GM21619 (cell line): ENCODE measurements at regions not wholly inside any gene's neighbourhood (a gene's known extent, or its start where the extent isn't known, plus 50 kb on each side); places are given as distances from the start of the nearest gene placed in this dataset.

Source experiments
- ATAC-seq: cut with Tn5 transposase; IDR thresholded peaks from one replicate; pipeline ENCODE4 v1.9.1; 2021; ENCODE audit not compliant: unreplicated experiment

DNA sequence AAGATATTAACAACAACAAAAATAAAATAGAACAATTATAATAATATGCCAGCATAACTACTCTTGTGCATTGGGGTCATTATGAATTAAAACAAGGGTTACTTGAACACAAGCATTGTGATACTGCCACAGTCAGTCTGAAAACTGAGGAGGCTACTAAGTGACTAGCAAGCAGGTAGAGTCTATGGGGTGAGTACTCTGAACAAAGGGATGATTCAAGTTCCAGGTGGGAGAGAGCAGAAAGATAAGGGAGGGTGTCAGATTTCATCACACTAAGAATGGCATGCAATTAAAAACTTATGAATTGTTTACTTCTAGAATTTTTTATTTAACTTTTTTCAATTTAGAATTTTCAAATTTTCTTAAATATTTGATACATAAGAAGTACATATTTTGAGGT, 754.4 kb upstream of the GOLIM4 start:
- ATAC-seq, result no peak

- peak; percentile 68 for ATAC-seq
Measured at GRCh38 chr3:168847291-168847883, 751.7 kb upstream of the GOLIM4 start.

DNA sequence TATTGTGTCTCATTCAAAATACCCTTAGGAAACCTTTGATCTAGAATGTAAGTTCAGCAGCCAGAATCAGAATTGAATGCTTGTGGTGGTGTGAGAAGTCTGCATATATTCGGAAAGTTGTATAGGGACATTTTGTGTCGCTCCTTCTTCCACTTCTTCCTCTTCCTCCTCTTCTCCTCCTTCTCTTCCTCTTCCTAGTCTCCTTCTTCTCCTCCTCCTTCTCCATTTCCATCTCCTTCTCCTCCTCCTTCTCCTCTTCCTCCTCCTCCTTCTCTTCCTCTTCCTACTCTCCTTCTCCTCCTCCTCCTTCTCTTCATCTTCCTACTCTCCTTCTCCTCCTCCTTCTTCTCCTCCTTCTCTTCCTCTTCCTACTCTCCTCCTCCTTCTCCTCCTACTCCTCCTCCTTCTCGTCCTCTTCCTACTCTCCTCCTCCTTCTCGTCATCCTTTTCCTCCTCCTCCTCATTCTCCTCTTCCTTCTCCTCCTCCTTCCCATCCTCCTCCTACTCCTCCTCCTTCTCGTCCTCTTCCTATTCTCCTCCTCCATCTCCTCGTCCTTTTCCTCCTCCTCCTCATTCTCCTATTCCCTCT, 749.3 kb upstream of the GOLIM4 start:
- no peak for ATAC-seq

DNA sequence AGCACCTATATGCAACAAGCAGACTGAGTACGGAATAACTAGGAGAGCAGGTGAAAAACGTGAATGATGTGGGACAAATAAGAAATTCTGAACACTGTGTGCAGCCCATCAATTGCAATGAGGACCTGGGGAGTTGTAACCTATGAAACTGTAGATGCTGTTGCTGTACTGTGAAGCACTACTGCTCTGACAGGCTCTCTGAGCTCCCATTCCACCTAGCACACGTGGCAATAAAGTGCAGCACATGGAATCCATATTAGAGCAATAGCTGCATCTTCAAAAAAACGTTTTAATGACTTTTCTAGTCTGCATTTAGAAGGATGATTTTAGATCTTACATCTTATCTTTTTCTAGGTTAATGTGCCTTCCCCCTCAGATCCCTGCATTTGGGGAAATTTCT, 748.7 kb upstream of the GOLIM4 start:
- ATAC-seq, result no peak

DNA sequence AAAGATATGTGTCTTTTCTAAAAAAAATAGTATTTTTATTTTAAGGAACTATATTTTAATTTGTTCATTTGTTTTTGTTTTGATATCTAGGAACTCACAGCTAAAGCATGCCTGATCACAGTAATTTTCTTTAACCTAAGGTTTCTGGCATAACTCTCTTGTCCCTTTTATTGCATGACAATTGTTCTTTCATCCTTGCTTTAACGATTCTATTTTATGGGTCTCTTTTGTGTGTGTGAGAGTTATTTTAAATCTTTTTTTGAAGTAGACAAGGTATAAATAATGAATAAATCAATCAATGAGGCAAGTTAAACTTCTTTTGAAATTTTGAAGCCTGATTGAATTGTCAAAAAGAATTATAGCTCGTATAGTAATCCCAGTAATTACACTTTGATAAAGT, 747.8 kb upstream of the GOLIM4 start:
- no peak for ATAC-seq

- no peak for ATAC-seq
Measured at GRCh38 chr3:168839653-168840052, 743.9 kb upstream of the GOLIM4 start.

- ATAC-seq, result no peak
Measured at GRCh38 chr3:168834558-168834957, 738.8 kb upstream of the GOLIM4 start.

GRCh38 chr3:168828943-168829342, 733.2 kb upstream of the GOLIM4 start:
- no peak for ATAC-seq

DNA sequence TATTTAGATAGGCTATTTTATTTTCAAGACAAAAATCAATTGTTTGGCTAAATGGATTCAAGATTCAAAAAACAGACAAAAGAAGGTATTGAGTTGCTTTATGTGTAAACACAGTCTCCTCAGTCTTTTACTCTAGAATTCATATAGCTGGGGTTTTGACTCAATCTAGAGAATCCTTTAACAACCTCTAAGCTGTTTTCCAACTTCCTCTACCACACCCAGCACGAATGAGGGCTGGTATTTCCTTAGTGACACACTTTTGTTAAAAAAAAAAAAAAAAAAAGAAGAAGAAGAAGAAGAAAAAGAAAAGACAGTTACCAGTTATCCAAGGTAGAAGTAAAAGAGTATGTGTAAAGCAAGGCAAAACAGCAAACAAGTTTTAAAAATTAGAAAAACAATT, 732.8 kb upstream of the GOLIM4 start:
- ATAC-seq, result no peak

DNA sequence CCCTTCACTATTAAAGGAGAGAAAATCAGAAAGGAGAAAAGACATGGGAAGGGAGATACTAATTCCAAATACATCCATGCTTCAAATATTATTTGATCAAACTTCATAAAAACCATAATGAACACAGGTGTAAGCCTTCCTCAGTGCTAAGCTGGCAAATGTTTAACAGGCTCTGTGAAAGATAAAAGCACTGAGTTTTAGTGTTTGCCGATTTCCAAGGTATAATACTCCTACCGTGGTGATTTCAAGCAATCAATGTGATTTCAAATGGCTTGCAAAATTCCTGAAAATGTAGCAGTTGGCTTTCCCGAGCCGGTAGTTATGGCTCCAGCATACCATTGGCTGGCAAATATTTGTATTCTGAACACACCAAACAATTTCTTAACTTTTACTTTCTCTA, 732.3 kb upstream of the GOLIM4 start:
- no peak for ATAC-seq

DNA sequence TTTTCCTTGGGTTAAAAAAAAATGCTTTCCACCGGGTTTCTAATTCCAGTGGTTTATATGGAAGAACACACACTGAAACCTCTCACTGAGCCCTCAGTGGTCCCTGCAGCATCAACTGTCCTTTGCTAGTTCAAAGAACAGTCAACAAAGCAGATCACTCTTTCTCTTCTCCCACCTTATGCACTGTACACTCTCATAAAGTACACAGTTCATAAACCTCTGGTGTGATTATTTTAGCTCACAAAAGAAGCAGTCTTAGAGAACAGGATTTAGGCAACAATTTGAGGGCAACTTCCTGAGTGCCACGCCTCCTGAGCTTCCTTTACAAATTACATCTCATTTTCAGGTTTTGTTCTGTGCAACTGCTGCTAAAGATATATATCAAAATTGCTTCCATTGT, 728.4 kb upstream of the GOLIM4 start:
- ATAC-seq, result no peak

GRCh38 chr3:168823466-168823865, 727.7 kb upstream of the GOLIM4 start:
- no peak for ATAC-seq

GRCh38 chr3:168820810-168821415, 725.2 kb upstream of the GOLIM4 start:
- no peak for ATAC-seq

GRCh38 chr3:168817177-168817576, 721.5 kb upstream of the GOLIM4 start:
- no peak for ATAC-seq

GRCh38 chr3:168815946-168816345, 720.2 kb upstream of the GOLIM4 start:
- no peak for ATAC-seq

DNA sequence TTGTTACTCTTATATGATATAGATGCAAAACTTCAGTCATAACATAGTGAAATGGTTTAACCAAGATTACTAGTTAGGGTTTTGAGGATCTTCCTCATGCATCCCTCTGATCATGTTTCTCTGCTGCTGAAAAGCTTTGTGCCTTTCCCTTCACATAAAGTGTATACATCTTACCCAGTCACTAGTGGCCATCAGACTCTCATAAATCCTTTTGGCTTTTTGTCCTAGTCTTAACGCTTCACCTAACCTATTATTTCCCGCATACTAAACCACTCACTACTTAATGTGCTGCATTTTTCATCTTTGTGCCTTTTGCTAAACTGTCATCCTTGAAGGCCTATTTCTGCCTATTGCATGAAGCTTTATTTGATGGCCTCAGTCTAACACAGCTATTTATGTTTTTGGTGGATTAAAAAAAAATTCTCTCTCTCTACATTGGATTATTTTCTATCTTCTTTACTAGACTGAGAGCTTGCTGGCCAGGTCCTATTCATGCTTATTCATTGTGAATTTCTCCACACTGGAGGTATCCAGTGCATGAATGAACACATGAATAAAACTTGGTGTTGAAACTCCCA, 717.6 kb upstream of the GOLIM4 start:
- no peak for ATAC-seq

DNA sequence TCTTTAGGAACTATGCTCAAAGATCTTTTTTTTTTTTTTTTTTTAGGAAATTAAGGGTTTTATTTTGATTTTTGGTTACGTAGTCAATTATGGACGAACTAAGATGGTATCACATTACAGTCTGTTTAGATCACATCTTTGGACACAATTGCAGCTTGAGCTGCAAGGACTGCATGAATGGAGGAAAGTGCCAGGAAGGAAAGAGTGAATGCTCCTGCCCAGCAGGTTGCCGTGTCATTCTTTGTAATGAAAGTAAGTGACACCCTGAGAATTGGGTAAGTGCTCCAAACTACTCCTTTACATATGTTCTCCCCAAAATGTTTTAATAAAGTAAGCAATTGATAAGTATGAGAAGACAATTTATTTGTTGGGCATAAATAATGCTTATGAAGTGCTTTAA, 716.5 kb upstream of the GOLIM4 start:
- ATAC-seq, result no peak

- ATAC-seq, result no peak
Measured at GRCh38 chr3:168808596-168808995, 712.9 kb upstream of the GOLIM4 start.

DNA sequence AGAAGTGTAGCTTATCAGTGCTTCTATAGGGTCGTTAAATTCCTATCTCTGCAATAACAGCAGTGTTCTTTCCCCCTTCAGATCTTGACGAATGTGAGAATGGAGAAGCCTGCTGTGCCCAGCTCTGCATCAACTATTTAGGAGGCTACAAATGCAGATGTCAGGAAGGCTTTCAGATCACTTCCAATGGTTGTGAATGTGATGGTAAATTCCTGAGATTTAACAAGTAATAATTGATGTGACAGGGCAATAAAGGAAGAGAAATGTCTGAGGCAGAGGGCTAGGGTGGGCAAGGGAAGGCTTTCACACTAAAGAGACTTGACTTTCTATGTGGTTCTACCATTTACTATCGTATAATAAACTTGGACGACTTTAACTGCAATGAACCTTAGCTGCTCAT, 711.7 kb upstream of the GOLIM4 start:
- no peak for ATAC-seq

- ATAC-seq, result no peak
Measured at GRCh38 chr3:168806871-168807270, 711.1 kb upstream of the GOLIM4 start.

- no peak for ATAC-seq
Measured at GRCh38 chr3:168803536-168803935, 707.8 kb upstream of the GOLIM4 start.

GRCh38 chr3:168802766-168803165, 707.0 kb upstream of the GOLIM4 start:
- no peak for ATAC-seq
